Small intestine (tissue), 7 donors: ENCODE measurements at regions not wholly inside any gene's neighbourhood (a gene's known extent, or its start where the extent isn't known, plus 50 kb on each side); places are given as distances from the start of the nearest gene placed in this dataset.

ENCODE experiments used
- DNase-seq, 2 donors: peaks; one replicate each; pipeline versions ENCODE4 v3.0.0 to v3.0.0-alpha.2; 2013
- FAIRE-seq: peaks from 2 replicates; lab custom pipeline; 2012; peaks lifted over from hg19 to GRCh38; lab: Jason Lieb, UNC
- H3K27ac ChIP-seq, 3 donors: one replicate each; pipeline ENCODE4 v1.5.1; 2013; ENCODE audit warnings: low read length in 2 of 3, mild to moderate bottlenecking in 2 of 3, control low read depth in 1 of 3, inconsistent platforms in 1 of 3, low read depth in 1 of 3, moderate library complexity in 1 of 3
- H3K27me3 ChIP-seq, 3 donors: one replicate each; pipeline ENCODE4 v1.6.1; 2013; ENCODE audit warnings: low read length in 3 of 3, inconsistent platforms in 1 of 3; ENCODE audit not compliant: control insufficient read depth in 3 of 3, insufficient read depth in 3 of 3
- H3K36me3 ChIP-seq, 3 donors: one replicate each; pipeline ENCODE4 v1.6.1; 2013; ENCODE audit warnings: low read length in 3 of 3, inconsistent platforms in 1 of 3, low read depth in 1 of 3, mild to moderate bottlenecking in 1 of 3, moderate library complexity in 1 of 3; ENCODE audit not compliant: control insufficient read depth in 3 of 3, insufficient read depth in 2 of 3
- H3K4me1 ChIP-seq, 3 donors: one replicate each; pipeline ENCODE4 v1.6.1; 2013; ENCODE audit warnings: low read length in 2 of 3, inconsistent platforms in 1 of 3, low read depth in 1 of 3, mild to moderate bottlenecking in 1 of 3, moderate library complexity in 1 of 3; ENCODE audit not compliant: control insufficient read depth in 3 of 3, insufficient read depth in 2 of 3
- H3K4me3 ChIP-seq, 3 donors: one replicate each; pipeline ENCODE4 v1.5.1; 2013; ENCODE audit warnings: low read length in 3 of 3, control low read depth in 1 of 3, inconsistent platforms in 1 of 3, low read depth in 1 of 3, mild to moderate bottlenecking in 1 of 3, moderate library complexity in 1 of 3
- H3K9me3 ChIP-seq, 2 donors: one replicate each; pipeline ENCODE4 v1.6.1; 2013; ENCODE audit warnings: low read depth in 1 of 2, low read length in 1 of 2; ENCODE audit not compliant: control insufficient read depth in 2 of 2, insufficient read depth in 1 of 2
- WGBS, 3 donors: extraction: QIAGEN DNeasy Blood & Tissue Kit; methylation state at CpG; one replicate each; pipeline ENCODE4 v1.1.7; 2013; 5-methylcytosine and 5-hydroxymethylcytosine counted together
- donor health status: healthy with polysubstance abuse.
- donor health status: control.
- donor health status: control.
- donor health status: Bipolar disorder and iron deficiency.
- donor health status: healthy.

GRCh38 chr9:526904-527591 is 312.4 kb downstream of the DOCK8 start:
- no peaks in the 10 kb centered on the region for H3K9me3 ChIP-seq
- no peaks in the 10 kb centered on the region for H3K4me1 ChIP-seq
- WGBS, 3 donors, result 73 to 84% (median 79%) methylated on average over 11 of the region's 11 CpGs
- FAIRE-seq (no peak), DNase-seq (no peak)
- peaks cover 0 to 6% (median 0%) of the 10 kb centered on the region in 3 donors for H3K36me3 ChIP-seq
- no peak overlapping the region for H3K4me3 ChIP-seq
- no peaks in the 10 kb centered on the region for H3K27me3 ChIP-seq
- no peak overlapping the region for H3K27ac ChIP-seq

DNA sequence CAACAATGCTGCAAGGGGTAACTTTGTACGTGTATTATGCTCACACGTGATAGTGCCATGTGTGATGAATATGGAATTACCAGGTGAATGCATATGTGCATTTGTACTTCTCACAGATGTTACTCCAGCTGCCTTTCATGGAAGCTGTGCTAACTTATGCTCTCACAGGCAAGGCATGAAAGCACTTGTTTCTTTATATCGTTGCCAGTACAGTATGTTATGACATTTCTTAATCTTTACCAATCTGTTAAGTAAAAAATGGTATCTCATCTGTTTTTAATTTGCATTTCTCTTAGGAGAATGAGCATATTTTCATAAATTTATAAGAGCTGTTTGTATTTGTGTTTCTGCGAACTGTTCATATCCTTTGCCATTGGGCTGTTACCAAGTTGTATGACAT is 311.8 kb upstream of the DMRT1 start:
- no peak overlapping the region for H3K27ac ChIP-seq
- H3K4me3 ChIP-seq, result no peak overlapping the region
- peaks cover 0 to 6% (median 0%) of the 10 kb centered on the region in 3 donors for H3K36me3 ChIP-seq
- no peaks in the 10 kb centered on the region for H3K9me3 ChIP-seq
- H3K27me3 ChIP-seq, result no peaks in the 10 kb centered on the region
- WGBS, 3 donors, result 62 to 84% (median 82%) methylated on average over 4 of the region's 4 CpGs
- no peak for DNase-seq
- FAIRE-seq, result no peak
- H3K4me1 ChIP-seq, result peaks cover 0 to 9% (median 4%) of the 10 kb centered on the region in 3 donors

DNA sequence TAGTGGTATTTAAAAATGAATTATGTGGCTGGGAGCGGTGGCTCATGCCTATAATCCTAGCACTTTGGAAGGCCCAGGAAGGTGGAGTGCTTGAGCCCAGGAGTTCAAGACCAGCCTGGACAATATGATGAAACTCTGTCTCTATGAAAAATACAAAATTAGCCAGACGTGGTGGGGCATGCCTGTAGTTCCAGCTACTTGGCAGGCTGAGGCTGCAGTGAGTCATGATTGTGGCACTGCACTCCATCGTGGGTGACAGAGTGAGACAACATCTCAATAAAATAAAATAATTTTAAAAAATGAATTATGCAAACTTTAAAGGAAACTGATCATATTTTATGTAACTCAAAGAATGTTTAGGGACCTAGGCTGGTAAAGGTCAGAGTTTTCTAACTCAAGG is 310.8 kb upstream of the DMRT1 start:
- no peaks in the 10 kb centered on the region for H3K27me3 ChIP-seq
- H3K4me3 ChIP-seq, result no peak overlapping the region
- no peak overlapping the region for H3K27ac ChIP-seq
- no peaks in the 10 kb centered on the region for H3K9me3 ChIP-seq
- H3K4me1 ChIP-seq, result peaks cover 0 to 15% (median 7%) of the 10 kb centered on the region in 3 donors
- peaks cover 0 to 3% (median 0%) of the 10 kb centered on the region in 3 donors for H3K36me3 ChIP-seq
- FAIRE-seq, result no peak
- 29 to 44% (median 35%) methylated on average over 3 of the region's 3 CpGs for WGBS, 3 donors
- no peak for DNase-seq

DNA sequence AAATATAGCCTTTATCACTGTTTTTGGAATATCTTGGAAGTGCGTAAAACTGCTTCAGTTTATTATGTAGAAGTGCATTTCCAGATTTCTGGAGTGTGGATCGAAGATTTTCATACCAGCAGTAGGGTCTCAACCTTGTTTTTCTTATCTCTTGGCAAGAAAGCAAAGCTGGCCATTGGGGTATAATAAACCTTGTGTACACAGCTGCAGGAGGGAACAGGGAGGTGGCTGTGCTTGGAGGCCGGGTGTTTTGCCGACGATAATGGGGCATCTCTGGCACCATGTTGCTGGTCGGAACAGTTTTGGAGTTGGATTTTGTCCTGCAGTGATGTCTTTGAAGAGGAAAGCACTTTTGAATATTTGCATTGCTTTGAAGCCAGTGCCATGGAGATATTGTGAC is 308.8 kb upstream of the DMRT1 start:
- Histone ChIP-seq H3K4me1 (peaks cover 0 to 15% (median 7%) of the 10 kb centered on the region in 3 donors), H3K27me3 (no peaks in the 10 kb centered on the region), H3K36me3 (peaks cover 0 to 3% (median 0%) of the 10 kb centered on the region in 3 donors), H3K4me3 (no peak overlapping the region), H3K27ac (no peak overlapping the region), H3K9me3 (no peaks in the 10 kb centered on the region)
- DNase-seq, result peak; percentile 56 to 65
- WGBS, 3 donors, result 21 to 59% (median 29%) methylated on average over 6 of the region's 6 CpGs
- FAIRE-seq, result no peak

- DNase-seq (no peak), FAIRE-seq (no peak)
- Histone ChIP-seq H3K27ac (no peak overlapping the region), H3K9me3 (no peaks in the 10 kb centered on the region), H3K36me3 (peaks cover 0 to 2% (median under 1%) of the 10 kb centered on the region in 3 donors), H3K27me3 (no peaks in the 10 kb centered on the region), H3K4me3 (no peak overlapping the region), H3K4me1 (peaks cover 0 to 15% (median 7%) of the 10 kb centered on the region in 3 donors)
- WGBS, 3 donors, result 24 to 40% (median 26%) methylated on average over 4 of the region's 4 CpGs
Observed at GRCh38 chr9:534886-535285, 306.6 kb upstream of the DMRT1 start.

GRCh38 chr9:535356-535755 is 306.1 kb upstream of the DMRT1 start:
- 51 to 70% (median 65%) methylated on average over 4 of the region's 4 CpGs for WGBS, 3 donors
- no peak for DNase-seq
- H3K36me3 ChIP-seq, result peaks cover 0 to 2% (median 2%) of the 10 kb centered on the region in 3 donors

DNA sequence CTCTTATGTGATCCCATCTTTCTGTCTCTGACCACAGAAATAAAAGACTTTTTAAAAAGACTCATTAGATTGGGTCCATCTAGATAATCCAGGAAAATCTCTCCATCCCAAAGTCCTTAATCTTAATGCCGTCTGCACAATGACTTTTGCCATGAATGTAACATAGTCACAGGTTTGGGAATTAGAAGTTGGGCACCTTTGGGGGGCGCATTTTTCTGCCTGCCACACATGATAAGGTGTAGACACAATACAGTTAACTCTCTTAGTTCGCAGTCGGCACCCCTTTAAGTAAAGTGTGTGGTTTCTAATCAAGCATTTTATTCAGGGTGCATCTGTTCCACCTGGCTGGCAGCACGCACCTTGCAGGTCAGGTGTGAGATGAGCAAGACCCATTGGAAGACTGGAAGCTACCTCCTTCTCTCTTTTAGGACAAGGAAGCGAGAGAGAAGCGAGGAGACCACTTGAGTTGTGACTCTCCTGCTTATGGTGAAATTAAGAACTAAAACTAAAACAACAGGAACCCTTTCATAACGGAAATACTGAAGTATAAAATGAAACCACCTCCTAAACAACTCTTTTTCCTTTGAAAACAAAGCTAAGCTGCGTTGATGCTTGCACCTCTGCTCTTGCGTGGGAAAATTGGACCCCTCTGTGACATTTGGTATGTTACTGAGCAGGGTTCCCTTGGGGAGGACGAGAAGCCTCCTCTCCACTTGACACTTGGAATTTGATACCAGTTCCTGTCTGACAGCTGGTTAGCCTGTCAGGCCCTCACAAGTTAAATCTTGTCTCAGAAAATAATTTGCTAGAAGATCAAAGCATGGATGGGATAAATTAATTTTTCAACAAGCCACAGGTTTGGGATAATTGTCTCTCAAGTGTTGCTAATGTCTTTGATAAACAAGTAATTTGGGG is 304.6 kb upstream of the DMRT1 start:
- Histone ChIP-seq H3K36me3 (peaks cover 0 to 2% (median 2%) of the 10 kb centered on the region in 3 donors), H3K9me3 (no peaks in the 10 kb centered on the region), H3K27ac (no peak overlapping the region), H3K27me3 (no peaks in the 10 kb centered on the region), H3K4me3 (no peak overlapping the region), H3K4me1 (peaks cover 0 to 15% (median 7%) of the 10 kb centered on the region in 3 donors)
- 29 to 67% (median 50%) methylated on average over 11 of the region's 11 CpGs for WGBS, 3 donors
- DNase-seq, result no peak
- FAIRE-seq, result no peak

More at GRCh38 chr9:535356-535755, 306.1 kb upstream of the DMRT1 start:
- no peaks in the 10 kb centered on the region for H3K9me3 ChIP-seq
- H3K27me3 ChIP-seq, result no peaks in the 10 kb centered on the region
- no peak for FAIRE-seq
- H3K27ac ChIP-seq, result no peak overlapping the region
- H3K4me3 ChIP-seq, result no peak overlapping the region
- peaks cover 0 to 15% (median 7%) of the 10 kb centered on the region in 3 donors for H3K4me1 ChIP-seq

DNA sequence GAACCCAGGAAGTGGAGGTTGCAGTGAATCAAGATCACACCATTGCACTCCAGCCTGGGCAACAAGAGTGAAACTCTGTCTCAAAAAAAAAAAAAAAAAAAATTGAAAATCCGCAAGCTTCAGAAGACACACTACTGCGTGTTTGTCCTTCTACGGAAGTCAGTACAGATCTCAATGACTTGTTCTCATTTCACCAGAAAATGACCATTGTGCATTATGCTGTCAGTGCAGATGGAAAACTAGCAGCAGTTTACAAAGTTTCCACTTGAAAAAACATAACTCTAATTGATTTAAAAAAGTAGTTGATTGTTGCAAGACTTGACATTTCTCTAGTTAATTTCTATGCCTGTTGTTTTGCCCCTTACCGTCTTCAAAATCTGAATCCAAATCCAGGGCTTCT is 298.0 kb upstream of the DMRT1 start:
- Histone ChIP-seq H3K36me3 (peaks cover 0 to 2% (median 2%) of the 10 kb centered on the region in 3 donors), H3K4me1 (peaks cover 0 to 3% (median 0%) of the 10 kb centered on the region in 3 donors), H3K4me3 (no peak overlapping the region), H3K27ac (no peak overlapping the region), H3K9me3 (no peaks in the 10 kb centered on the region), H3K27me3 (no peaks in the 10 kb centered on the region)
- FAIRE-seq, result no peak
- no peak for DNase-seq
- 57 to 71% (median 71%) methylated on average over 4 of the region's 4 CpGs for WGBS, 3 donors
